GM18505 (cell line): ENCODE measurements at regions not wholly inside any gene's neighbourhood (a gene's known extent, or its start where the extent isn't known, plus 50 kb on each side); places are given as distances from the start of the nearest gene placed in this dataset.
"Not testable (repeated sequence)": the region's sequence is repeated elsewhere in the genome, so short reads cannot be mapped to it uniquely, and the experiment has no call there.

Source experiments
- ATAC-seq: cut with Tn5 transposase; IDR thresholded peaks from one replicate; pipeline ENCODE4 v1.9.1; 2021; ENCODE audit not compliant: unreplicated experiment
- POLR2A ChIP-seq: IDR thresholded peaks from 4 replicates; pipeline ENCODE4 v1.6.1; 2011; ENCODE audit warnings: borderline replicate concordance; ENCODE audit not compliant: insufficient read depth, insufficient read length; ENCODE audit errors: extremely low read depth

DNA sequence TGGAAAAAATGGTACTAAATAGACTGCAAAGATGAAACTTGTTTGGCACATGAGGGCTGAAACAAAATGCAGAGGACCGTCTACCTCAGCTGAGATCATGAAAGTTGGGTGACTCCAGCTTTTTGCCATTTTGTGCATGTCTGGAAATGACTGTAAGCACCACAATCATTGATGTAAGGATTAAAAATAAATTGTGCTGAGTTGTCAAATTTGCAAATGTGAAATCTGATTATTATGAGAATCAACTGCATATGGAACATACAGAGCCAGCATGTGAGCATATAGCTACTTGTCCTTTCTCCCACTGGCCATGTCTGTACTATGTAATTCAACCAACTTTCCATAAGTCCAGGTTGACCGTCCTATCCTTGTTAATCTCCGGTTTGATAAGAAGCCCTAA is 736.9 kb upstream of the PRMT6 start:
- TF ChIP-seq POLR2A = no peak
- ATAC-seq = no peak

DNA sequence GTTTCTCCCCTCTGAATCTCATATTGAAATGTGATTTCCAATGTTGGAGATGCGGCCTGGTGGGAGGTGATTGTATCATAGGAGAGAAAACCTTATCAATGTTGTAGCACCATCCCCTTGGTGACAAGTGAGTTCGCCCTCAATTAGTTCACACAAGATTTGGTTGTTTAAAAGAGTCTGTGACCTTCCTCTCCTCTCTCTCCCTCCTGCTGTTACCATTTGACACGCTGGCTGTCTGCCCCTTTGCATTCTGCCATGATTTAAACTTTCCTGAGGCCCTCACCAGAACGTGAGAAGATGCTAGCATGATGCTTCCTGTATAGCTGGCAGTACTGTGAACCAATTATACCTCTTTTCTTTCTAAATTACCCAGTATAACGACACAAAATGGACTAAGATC is 730.9 kb upstream of the PRMT6 start:
- TF ChIP-seq POLR2A = no peak
- no peak for ATAC-seq

- no peak for ATAC-seq
- no peak for TF ChIP-seq POLR2A
These were observed 712.0 kb upstream of the PRMT6 start for GRCh38 chr1:106344494-106344893.

- no peak for TF ChIP-seq POLR2A
- no peak for ATAC-seq
These were observed 696.2 kb upstream of the PRMT6 start for GRCh38 chr1:106360252-106360651.

DNA sequence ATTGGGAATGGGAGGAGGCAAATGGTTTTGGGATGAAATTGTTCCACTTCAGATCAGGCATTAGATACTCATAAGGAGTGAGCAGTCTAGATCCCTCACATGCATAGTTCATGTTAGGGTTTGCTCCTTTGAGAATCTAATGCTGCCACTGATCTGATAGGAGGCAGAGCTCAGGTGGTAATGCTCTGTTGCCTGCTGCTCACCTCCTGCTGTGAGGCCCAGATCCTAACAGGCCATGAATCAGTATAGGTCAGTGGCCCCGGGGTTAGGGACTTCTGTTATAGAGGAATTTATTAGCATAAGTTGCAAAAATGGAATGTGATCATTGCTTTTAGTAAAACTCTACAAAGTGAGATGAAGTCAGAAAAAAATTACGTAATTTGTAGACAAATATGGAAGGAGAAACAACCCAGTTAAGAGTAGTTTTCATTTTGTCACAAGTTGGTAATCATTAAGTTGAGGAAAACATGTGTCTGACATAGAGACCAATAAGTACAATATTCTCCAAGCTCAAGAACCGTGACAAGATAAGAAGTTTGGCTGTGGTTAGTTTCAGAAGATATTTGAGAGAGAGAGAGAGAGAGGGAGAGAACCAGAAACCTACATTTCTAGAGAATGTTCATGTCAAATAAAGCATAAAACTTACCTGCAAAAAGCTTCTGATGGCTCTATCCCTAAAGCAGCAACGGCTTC is 689.7 kb upstream of the PRMT6 start:
- ATAC-seq = no peak
- TF ChIP-seq POLR2A = no peak

- ATAC-seq = no peak
- no peak for TF ChIP-seq POLR2A
These were observed 678.2 kb upstream of the PRMT6 start for GRCh38 chr1:106378261-106378660.

- ATAC-seq = no peak
- no peak for TF ChIP-seq POLR2A
These were observed 675.7 kb upstream of the PRMT6 start for GRCh38 chr1:106380772-106381171.

DNA sequence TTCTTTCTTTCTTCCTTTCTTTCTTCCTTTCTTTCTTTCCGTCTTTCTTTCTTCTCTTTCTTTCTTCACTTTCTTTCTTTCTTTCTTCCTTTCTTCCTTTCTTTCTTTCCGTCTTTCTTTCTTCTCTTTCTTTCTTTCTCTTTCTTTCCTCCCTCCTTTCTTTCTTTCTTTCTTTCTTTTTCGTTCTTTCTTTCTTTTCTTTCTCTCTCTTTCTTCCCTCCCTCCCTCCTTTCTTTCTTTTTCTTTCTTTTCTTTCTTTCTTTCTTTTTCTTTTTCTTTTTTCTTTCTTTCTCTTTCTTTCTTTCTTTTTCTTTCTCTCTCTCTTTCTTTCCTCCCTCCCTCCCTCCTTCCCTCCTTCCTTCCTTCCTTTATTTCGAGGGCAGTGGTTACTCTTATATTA is 667.3 kb upstream of the PRMT6 start:
- ATAC-seq = not testable (repeated sequence)

DNA sequence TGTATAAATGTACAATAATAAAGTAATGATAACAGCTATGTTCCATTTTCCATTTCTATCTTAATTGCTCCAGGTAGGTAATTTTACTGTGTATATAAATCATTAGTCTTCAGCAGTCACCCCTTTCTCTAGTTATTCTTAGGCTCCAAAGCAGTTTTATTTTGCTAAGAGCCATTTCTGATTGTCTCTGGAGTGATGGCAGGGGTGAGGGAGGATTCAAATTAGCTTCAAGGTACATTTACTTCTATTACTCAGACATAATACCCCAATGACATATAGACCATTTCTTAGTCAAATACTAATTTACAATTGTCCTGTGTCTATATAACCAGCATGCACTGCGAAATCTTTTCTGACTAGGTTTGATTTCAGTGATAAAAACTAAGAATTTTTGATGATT is 663.4 kb upstream of the PRMT6 start:
- no peak for ATAC-seq
- TF ChIP-seq POLR2A = no peak

DNA sequence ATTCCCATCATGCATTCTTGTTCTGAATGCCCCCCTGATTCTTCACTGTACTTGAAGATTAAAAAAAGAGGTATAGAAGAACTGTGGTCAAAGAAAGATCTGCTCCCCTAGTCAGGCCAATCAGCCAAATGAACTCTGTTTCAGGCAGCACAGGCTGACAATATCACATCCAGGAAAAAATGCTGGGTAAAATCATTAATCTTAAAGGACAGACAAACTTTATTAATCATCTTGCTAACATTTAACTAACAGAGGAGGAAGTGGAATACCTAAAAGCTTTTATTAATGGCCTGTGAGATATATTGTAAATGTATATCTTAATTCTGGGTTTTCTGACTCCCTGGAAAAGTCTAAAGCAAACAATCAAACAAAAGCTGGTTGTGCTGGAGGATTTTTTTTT is 660.5 kb upstream of the PRMT6 start:
- ATAC-seq = no peak
- no peak for TF ChIP-seq POLR2A

DNA sequence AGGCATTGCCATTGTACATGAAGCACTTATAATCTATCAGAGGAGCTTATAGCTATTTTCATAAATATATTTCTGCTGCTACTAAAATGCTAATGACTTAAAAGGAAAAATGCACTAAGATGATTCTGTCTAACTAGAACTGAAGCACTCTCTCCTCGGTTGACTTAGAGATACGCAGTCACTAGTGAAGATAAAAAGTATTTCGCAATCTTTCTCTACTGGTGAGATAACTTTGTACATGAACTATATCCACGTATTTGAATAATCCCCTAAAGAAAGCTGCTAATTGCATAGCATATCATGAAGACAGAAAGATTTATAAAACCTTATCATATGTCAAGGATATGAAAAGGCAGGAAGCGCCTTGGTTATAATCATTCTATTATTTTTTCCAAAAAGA is 658.1 kb upstream of the PRMT6 start:
- TF ChIP-seq POLR2A = no peak
- ATAC-seq = no peak

- no peak for ATAC-seq
- TF ChIP-seq POLR2A = no peak
These were observed 650.4 kb upstream of the PRMT6 start for GRCh38 chr1:106406114-106406513.

DNA sequence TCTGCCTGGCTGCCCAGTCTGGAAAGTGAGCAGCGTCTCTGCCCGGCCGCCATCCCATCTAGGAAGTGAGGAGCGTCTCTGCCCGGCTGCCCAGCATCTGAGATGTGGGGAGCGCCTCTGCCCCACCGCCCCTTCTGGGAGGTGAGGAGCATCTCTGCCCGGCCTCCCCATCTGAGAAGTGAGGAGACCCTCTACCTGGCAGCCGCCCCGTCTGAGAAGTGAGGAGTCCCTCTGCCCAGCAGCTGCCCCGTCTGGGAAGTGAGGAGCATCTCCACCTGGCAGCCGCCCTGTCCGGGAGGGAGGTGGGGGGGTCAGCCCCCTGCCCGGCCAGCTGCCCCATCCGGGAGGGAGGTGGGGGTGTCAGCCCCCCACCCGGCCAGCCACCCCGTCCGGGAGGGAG is 644.2 kb upstream of the PRMT6 start:
- ATAC-seq = not testable (repeated sequence)

- TF ChIP-seq POLR2A = no peak
- ATAC-seq = no peak
These were observed 621.2 kb upstream of the PRMT6 start for GRCh38 chr1:106435269-106435668.

DNA sequence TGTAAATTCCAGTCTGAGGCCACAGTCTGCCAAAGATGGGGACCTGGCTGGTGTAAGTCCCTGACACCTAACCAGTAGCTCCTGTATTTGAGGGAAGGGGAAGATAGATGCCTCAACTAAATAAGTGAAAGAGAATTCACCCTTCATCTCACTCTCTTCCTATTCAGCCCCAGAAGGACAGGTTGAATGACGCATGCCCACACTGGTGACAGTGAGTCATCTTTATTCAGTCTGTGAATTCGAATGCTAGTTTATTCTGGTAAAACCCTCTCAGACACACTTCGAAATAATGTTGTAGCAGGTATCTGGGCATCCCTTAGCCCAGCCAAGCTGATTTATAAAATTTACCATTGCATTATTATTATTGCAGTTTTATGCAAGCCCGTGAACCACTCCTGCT is 617.0 kb upstream of the PRMT6 start:
- no peak for TF ChIP-seq POLR2A

More for the DNA sequence above, 617.0 kb upstream of the PRMT6 start:
- no peak for ATAC-seq
